Left lung (tissue), 4 donors: ENCODE measurements at regions not wholly inside any gene's neighbourhood (a gene's known extent, or its start where the extent isn't known, plus 50 kb on each side); places are given as distances from the start of the nearest gene placed in this dataset.

Source experiments
- ATAC-seq: fragments of 200-7000 bp; cut with Tn5 transposase; one replicate; pipeline ENCODE4 v1.9.1; 2020; ENCODE audit warnings: moderate library complexity
- DNase-seq, 4 donors: peaks; one replicate each; pipeline ENCODE4 v3.0.0-alpha.2; 2013 to 2020
- H3K27ac ChIP-seq, 2 donors: fragments of 200-600 bp; sonication (generic) in 1 of 2; one replicate each; pipeline versions ENCODE4 v1.5.0 to v1.8.0; 2020 to 2021
- H3K27me3 ChIP-seq, 2 donors: fragments of 200-600 bp; sonication (generic) in 1 of 2; one replicate each; pipeline versions ENCODE4 v1.5.0 to v1.8.0; 2020 to 2021
- H3K36me3 ChIP-seq, 2 donors: fragments of 200-600 bp; sonication (generic) in 1 of 2; one replicate each; pipeline versions ENCODE4 v1.5.0 to v1.8.0; 2020 to 2021
- H3K4me1 ChIP-seq, 2 donors: fragments of 200-600 bp; one replicate each; pipeline ENCODE4 v1.8.0; 2021
- H3K4me3 ChIP-seq, 2 donors: fragments of 200-600 bp; sonication (generic) in 1 of 2; one replicate each; pipeline versions ENCODE4 v1.5.0 to v1.8.0; 2020 to 2021; ENCODE audit warnings: mild to moderate bottlenecking in 1 of 2
- H3K9me3 ChIP-seq, 2 donors: fragments of 200-600 bp; sonication (generic) in 1 of 2; one replicate each; pipeline versions ENCODE4 v1.5.0 to v1.8.0; 2020 to 2021
- CTCF ChIP-seq, 2 donors: fragments of 200-600 bp; sonication (generic) in 1 of 2; IDR thresholded peaks; one replicate each; pipeline versions ENCODE4 v1.5.0 to v1.8.0; 2021; ENCODE audit warnings: antibody characterized with exemption in 2 of 2
- intact Hi-C, 2 donors: fragments of 100-400 bp; cut with DNase I; formaldehyde crosslinking; loops; one replicate each; pipeline versions ENCODE4 v1.11.2 to v1.14.2; 2022
- donor health status: DM: no; HTN: yes; CAD: no.
- donor health status: DM: no; HTN: no; CAD: no.

GRCh38 chr13:103277959-103278694 is 211.9 kb upstream of the SLC10A2 start:
- H3K4me3 ChIP-seq: no peak overlapping the region
- H3K9me3 ChIP-seq: no peaks in the 10 kb centered on the region
- no peak for TF ChIP-seq CTCF (IDR thresholded peaks at IDR 0.05)
- peak in 1 of 4 donors; percentile 44 for DNase-seq
- intact Hi-C loops: no loop called here
- H3K27ac ChIP-seq: no peak overlapping the region
- no peaks in the 10 kb centered on the region for H3K36me3 ChIP-seq
- ATAC-seq: peak; percentile 94
- H3K4me1 ChIP-seq: no peaks in the 10 kb centered on the region
- H3K27me3 ChIP-seq: no peaks in the 10 kb centered on the region

- ATAC-seq (no peak), DNase-seq (no peak)
- Histone ChIP-seq H3K36me3 (no peaks in the 10 kb centered on the region), H3K27ac (no peak overlapping the region), H3K4me1 (no peaks in the 10 kb centered on the region), H3K27me3 (no peaks in the 10 kb centered on the region), H3K9me3 (no peaks in the 10 kb centered on the region), H3K4me3 (no peak overlapping the region)
- no peak for TF ChIP-seq CTCF (IDR thresholded peaks at IDR 0.05)
- intact Hi-C loops: no loop called here
Observed at GRCh38 chr13:103276775-103277498, 210.7 kb upstream of the SLC10A2 start.

GRCh38 chr13:103275722-103276121 is 209.5 kb upstream of the SLC10A2 start:
- no peak for ATAC-seq
- TF ChIP-seq CTCF (IDR thresholded peaks at IDR 0.05): no peak
- no peak for DNase-seq
- Histone ChIP-seq H3K27ac (no peak overlapping the region), H3K36me3 (no peaks in the 10 kb centered on the region), H3K9me3 (no peaks in the 10 kb centered on the region), H3K4me3 (no peak overlapping the region), H3K27me3 (no peaks in the 10 kb centered on the region), H3K4me1 (no peaks in the 10 kb centered on the region)
- intact Hi-C loops: no loop called here

GRCh38 chr13:103275081-103275480 is 208.9 kb upstream of the SLC10A2 start:
- Histone ChIP-seq H3K27ac (no peak overlapping the region), H3K4me3 (no peak overlapping the region), H3K27me3 (no peaks in the 10 kb centered on the region), H3K36me3 (no peaks in the 10 kb centered on the region), H3K4me1 (no peaks in the 10 kb centered on the region), H3K9me3 (no peaks in the 10 kb centered on the region)
- ATAC-seq: no peak
- intact Hi-C loops: no loop called here
- no peak for DNase-seq
- TF ChIP-seq CTCF (IDR thresholded peaks at IDR 0.05): no peak

- TF ChIP-seq CTCF (IDR thresholded peaks at IDR 0.05): no peak
- intact Hi-C loops: no loop called here
- no peak for ATAC-seq
Observed at GRCh38 chr13:103273825-103274224, 207.6 kb upstream of the SLC10A2 start.

More at GRCh38 chr13:103273825-103274224, 207.6 kb upstream of the SLC10A2 start:
- no peak overlapping the region for H3K4me3 ChIP-seq
- no peaks in the 10 kb centered on the region for H3K4me1 ChIP-seq
- no peak for DNase-seq
- no peak overlapping the region for H3K27ac ChIP-seq
- no peaks in the 10 kb centered on the region for H3K9me3 ChIP-seq
- H3K36me3 ChIP-seq: no peaks in the 10 kb centered on the region
- H3K27me3 ChIP-seq: no peaks in the 10 kb centered on the region
